ENCODE measurements at regions not wholly inside any gene's neighbourhood (a gene's known extent, or its start where the extent isn't known, plus 50 kb on each side); places are given as distances from the start of the nearest gene placed in this dataset.

DNA sequence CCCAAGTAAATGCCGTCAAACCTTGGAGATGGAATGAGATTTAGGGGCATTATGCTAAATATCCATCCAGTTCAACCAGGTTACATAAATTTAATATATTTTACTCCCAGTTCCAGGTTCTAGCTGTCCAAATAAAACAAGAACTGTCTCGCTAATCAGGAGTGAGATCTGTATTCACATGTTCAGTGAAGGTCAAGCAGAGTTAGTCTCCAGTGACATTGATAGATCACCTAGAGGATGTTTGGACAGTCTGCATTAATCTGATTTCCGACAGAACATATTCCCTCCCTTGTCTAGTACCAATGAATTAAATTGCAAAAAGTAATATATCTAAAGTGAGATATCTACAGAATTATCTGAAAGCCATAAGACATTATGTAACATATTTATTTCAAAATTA lies 979.4 kb upstream of the CNTNAP5 start:
- no peak overlapping the region for H3K4me2 ChIP-seq (ENCODE audit: low read length)
- H3K27me3 Mint-ChIP-seq (ENCODE audit: low read depth, unreplicated experiment): no peaks in the 10 kb centered on the region
- no peaks in the 10 kb centered on the region for H3K4me1 ChIP-seq (ENCODE audit: insufficient read depth, low read length)
- FAIRE-seq (no peak), DNase-seq (ENCODE audit: low read depth) (no peak)
- H3K9me3 Mint-ChIP-seq (ENCODE audit: unreplicated experiment): no peaks in the 10 kb centered on the region
- H4K20me1 ChIP-seq (ENCODE audit: insufficient read depth, low read length): no peaks in the 10 kb centered on the region
- H3K4me3 Mint-ChIP-seq (ENCODE audit: unreplicated experiment): no peak overlapping the region
- H3K36me3 ChIP-seq (ENCODE audit: insufficient read depth, low read length): no peaks in the 10 kb centered on the region
- H3K27ac ChIP-seq (ENCODE audit: low read depth, low read length): no peak overlapping the region
- H3K27me3 ChIP-seq (ENCODE audit: insufficient read depth, low read length): no peaks in the 10 kb centered on the region
- H3K9ac ChIP-seq (ENCODE audit: low read length): no peak overlapping the region
- H3K79me2 ChIP-seq (ENCODE audit: insufficient read depth, low read length): no peaks in the 10 kb centered on the region
- H3K9me3 ChIP-seq (ENCODE audit: insufficient read depth, low read depth, low read length): no peaks in the 10 kb centered on the region
- H3K4me3 ChIP-seq (ENCODE audit: insufficient read depth, low read depth, low read length): no peak overlapping the region
- no peaks in the 10 kb centered on the region for H3K4me1 Mint-ChIP-seq (ENCODE audit: low read depth, unreplicated experiment)
- no peak for TF ChIP-seq CTCF (IDR thresholded peaks at IDR 0.05; ENCODE audit: insufficient read depth, low read depth, low read length)
- no peak for TF ChIP-seq EZH2 (IDR thresholded peaks at IDR 0.05; ENCODE audit: insufficient read depth, low read length)
- no peaks in the 10 kb centered on the region for H3K36me3 Mint-ChIP-seq (ENCODE audit: low read depth, unreplicated experiment)
- no peak overlapping the region for H2AFZ ChIP-seq (ENCODE audit: low read depth, low read length)
- H3K27ac Mint-ChIP-seq (ENCODE audit: unreplicated experiment): no peak overlapping the region

- Mint-ChIP-seq H3K27me3 (ENCODE audit: low read depth, unreplicated experiment) (no peaks in the 10 kb centered on the region), H3K9me3 (ENCODE audit: unreplicated experiment) (no peaks in the 10 kb centered on the region), H3K27ac (ENCODE audit: unreplicated experiment) (no peak overlapping the region), H3K4me1 (ENCODE audit: low read depth, unreplicated experiment) (no peaks in the 10 kb centered on the region), H3K36me3 (ENCODE audit: low read depth, unreplicated experiment) (no peaks in the 10 kb centered on the region), H3K4me3 (ENCODE audit: unreplicated experiment) (no peak overlapping the region)
- Histone ChIP-seq H3K27me3 (ENCODE audit: insufficient read depth, low read length) (no peaks in the 10 kb centered on the region), H3K27ac (ENCODE audit: low read depth, low read length) (no peak overlapping the region), H3K4me2 (ENCODE audit: low read length) (no peak overlapping the region), H3K9me3 (ENCODE audit: insufficient read depth, low read depth, low read length) (no peaks in the 10 kb centered on the region), H3K4me3 (ENCODE audit: insufficient read depth, low read depth, low read length) (no peak overlapping the region), H4K20me1 (ENCODE audit: insufficient read depth, low read length) (no peaks in the 10 kb centered on the region), H3K79me2 (ENCODE audit: insufficient read depth, low read length) (no peaks in the 10 kb centered on the region), H3K4me1 (ENCODE audit: insufficient read depth, low read length) (no peaks in the 10 kb centered on the region), H3K9ac (ENCODE audit: low read length) (no peak overlapping the region), H2AFZ (ENCODE audit: low read depth, low read length) (no peak overlapping the region), H3K36me3 (ENCODE audit: insufficient read depth, low read length) (no peaks in the 10 kb centered on the region)
- no peak for TF ChIP-seq CTCF (IDR thresholded peaks at IDR 0.05; ENCODE audit: insufficient read depth, low read depth, low read length)
- TF ChIP-seq EZH2 (IDR thresholded peaks at IDR 0.05; ENCODE audit: insufficient read depth, low read length): no peak
- DNase-seq (ENCODE audit: low read depth) (no peak), FAIRE-seq (no peak)
Measured at GRCh38 chr2:123047186-123047585, 977.9 kb upstream of the CNTNAP5 start.

DNA sequence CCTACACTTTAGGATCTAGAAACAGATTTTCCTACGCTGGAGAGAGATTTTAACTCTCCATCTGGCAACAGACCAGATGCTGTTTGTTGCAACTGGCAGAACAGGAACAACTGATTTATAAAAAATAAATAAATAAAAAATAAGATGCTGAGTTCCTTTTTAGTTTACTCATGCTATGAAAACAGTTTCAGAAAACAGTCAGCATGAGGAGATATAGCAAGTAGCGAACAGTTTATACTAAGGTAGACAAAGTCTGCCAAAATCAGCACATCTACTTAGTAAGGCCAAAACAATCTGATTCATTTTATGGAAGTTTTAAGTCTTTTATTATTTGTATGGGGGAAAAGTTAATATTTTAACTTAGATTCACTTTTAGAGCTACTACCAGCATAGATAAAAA lies 974.0 kb upstream of the CNTNAP5 start:
- TF ChIP-seq EZH2 (IDR thresholded peaks at IDR 0.05; ENCODE audit: insufficient read depth, low read length): no peak
- no peak for TF ChIP-seq CTCF (IDR thresholded peaks at IDR 0.05; ENCODE audit: insufficient read depth, low read depth, low read length)
- DNase-seq (ENCODE audit: low read depth) (no peak), FAIRE-seq (no peak)
- H3K4me3 ChIP-seq (ENCODE audit: insufficient read depth, low read depth, low read length): no peak overlapping the region
- Mint-ChIP-seq H3K27me3 (ENCODE audit: low read depth, unreplicated experiment) (no peaks in the 10 kb centered on the region), H3K4me3 (ENCODE audit: unreplicated experiment) (no peak overlapping the region), H3K4me1 (ENCODE audit: low read depth, unreplicated experiment) (no peaks in the 10 kb centered on the region), H3K27ac (ENCODE audit: unreplicated experiment) (no peak overlapping the region), H3K9me3 (ENCODE audit: unreplicated experiment) (no peaks in the 10 kb centered on the region), H3K36me3 (ENCODE audit: low read depth, unreplicated experiment) (no peaks in the 10 kb centered on the region)
- no peaks in the 10 kb centered on the region for H4K20me1 ChIP-seq (ENCODE audit: insufficient read depth, low read length)
- no peaks in the 10 kb centered on the region for H3K9me3 ChIP-seq (ENCODE audit: insufficient read depth, low read depth, low read length)
- H3K27me3 ChIP-seq (ENCODE audit: insufficient read depth, low read length): no peaks in the 10 kb centered on the region
- no peak overlapping the region for H3K27ac ChIP-seq (ENCODE audit: low read depth, low read length)
- no peaks in the 10 kb centered on the region for H3K4me1 ChIP-seq (ENCODE audit: insufficient read depth, low read length)
- no peak overlapping the region for H3K4me2 ChIP-seq (ENCODE audit: low read length)
- H2AFZ ChIP-seq (ENCODE audit: low read depth, low read length): no peak overlapping the region
- H3K79me2 ChIP-seq (ENCODE audit: insufficient read depth, low read length): no peaks in the 10 kb centered on the region
- no peak overlapping the region for H3K9ac ChIP-seq (ENCODE audit: low read length)
- H3K36me3 ChIP-seq (ENCODE audit: insufficient read depth, low read length): no peaks in the 10 kb centered on the region
